Hypothalamus (tissue), 51 donors: ENCODE measurements at regions not wholly inside any gene's neighbourhood (a gene's known extent, or its start where the extent isn't known, plus 50 kb on each side); places are given as distances from the start of the nearest gene placed in this dataset.

ENCODE experiments used
- DNase-seq, 51 donors: peaks; one replicate each; lab custom pipeline; 2025; lab: John Stamatoyannopoulos, UW

GRCh38 chr20:58566981-58567380 lies 51.8 kb upstream of the APCDD1L start:
- no peak for DNase-seq

DNA sequence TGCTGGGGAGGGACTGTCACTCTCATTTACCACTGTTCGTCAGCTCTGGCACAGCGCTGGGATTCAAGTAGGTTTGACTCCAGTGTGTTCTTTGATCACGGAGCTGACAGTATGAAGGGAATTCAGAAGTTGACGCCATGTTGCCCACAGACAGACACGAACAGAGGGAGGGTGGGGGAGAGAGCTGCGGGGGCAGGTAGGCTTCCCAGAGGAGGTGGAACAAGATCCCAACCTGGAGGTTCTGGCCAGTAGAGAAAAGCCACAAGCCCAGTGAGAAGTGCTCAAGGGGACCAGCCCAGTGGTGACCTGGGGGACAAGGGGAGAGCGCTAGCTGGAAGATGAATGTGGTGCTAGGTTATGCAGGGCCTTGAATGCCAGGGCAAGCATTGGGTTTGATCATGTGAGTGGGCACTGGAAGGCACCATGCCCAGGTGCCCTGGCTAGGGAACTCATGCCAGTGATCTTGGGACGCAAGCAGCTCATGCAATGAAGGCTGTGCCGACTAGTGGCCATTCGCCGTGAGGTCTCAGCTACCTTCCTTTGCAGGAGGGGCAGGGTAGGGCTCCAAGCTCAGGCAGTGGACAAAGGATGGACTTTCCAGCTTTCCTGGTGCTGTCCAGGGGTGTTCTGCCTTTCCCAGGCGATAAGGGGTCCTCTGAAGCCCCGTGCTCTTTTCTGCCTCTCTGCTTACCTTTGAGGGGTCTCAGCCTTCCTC lies 50.4 kb upstream of the APCDD1L start:
- DNase-seq = no peak
